Right cardiac atrium (tissue), 5 donors: ENCODE measurements at regions not wholly inside any gene's neighbourhood (a gene's known extent, or its start where the extent isn't known, plus 50 kb on each side); places are given as distances from the start of the nearest gene placed in this dataset.
"Not testable (repeated sequence)": the region's sequence is repeated elsewhere in the genome, so short reads cannot be mapped to it uniquely, and the experiment has no call there.

Experiments used
- ATAC-seq, 2 donors: fragments of 200-7000 bp; cut with Tn5 transposase; one replicate each; pipeline versions ENCODE4 v1.8.0 to v1.9.1; 2020; ENCODE audit warnings: moderate library complexity in 2 of 2, mild to moderate bottlenecking in 1 of 2
- DNase-seq, 3 donors: peaks; one replicate each; pipeline ENCODE4 v3.0.0-alpha.2; 2020
- H3K27ac ChIP-seq: one replicate; pipeline ENCODE4 v1.5.1; 2013; ENCODE audit warnings: mild to moderate bottlenecking, low read length, control low read depth, moderate library complexity
- H3K27me3 ChIP-seq: one replicate; pipeline ENCODE4 v1.6.1; 2013; ENCODE audit not compliant: control insufficient read depth, insufficient read depth
- H3K4me1 ChIP-seq: one replicate; pipeline ENCODE4 v1.6.1; 2013; ENCODE audit warnings: low read length; ENCODE audit not compliant: control insufficient read depth, insufficient read depth
- H3K4me3 ChIP-seq: one replicate; pipeline ENCODE4 v1.5.1; 2013; ENCODE audit warnings: low read length, control low read depth
- H3K9me3 ChIP-seq: one replicate; pipeline ENCODE4 v1.6.1; 2013; ENCODE audit warnings: low read length; ENCODE audit not compliant: control insufficient read depth
- WGBS: extraction: QIAGEN DNeasy Blood & Tissue Kit; methylation state at CpG from one replicate; pipeline ENCODE4 v1.1.7; 2013; 5-methylcytosine and 5-hydroxymethylcytosine counted together
- intact Hi-C, 4 donors: fragments of 100-400 bp; cut with DNase I; formaldehyde crosslinking; loops; one replicate each; pipeline versions ENCODE4 v1.11.0 to v1.14.0; 2022 to 2023
- donor health status: healthy with polysubstance abuse.
- donor health status: DM: no; HTN: yes; CAD: no.
- donor health status: DM: no; HTN: no; CAD: no.
- donor health status: DM: no; HTN: yes; CAD: no; lungs with severe emphysema.
- donor health status: DM: yes; HTN: yes; CAD: no.

DNA sequence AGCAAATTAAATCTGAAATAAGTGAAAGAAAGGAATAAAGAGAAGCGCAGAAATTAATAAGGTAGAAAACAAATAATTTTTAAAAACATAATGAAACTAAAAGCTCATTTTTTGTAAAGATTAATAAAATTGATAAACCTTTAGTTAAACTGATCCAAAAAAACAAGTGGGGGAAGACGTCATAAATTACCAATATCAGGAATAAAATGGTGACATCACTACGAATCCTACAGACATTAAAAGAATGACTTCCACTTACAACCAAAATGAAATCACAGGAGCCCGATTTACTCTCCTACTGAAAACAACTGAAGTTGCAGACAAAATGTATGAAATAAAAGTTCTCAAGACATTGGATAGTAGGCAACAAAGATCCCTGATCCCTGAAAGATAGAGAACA, 68.1 kb upstream of the IFFO2 start:
- WGBS: 91% methylated on average over 4 of the region's 4 CpGs
- H3K4me1 ChIP-seq: no peaks in the 10 kb centered on the region
- no peak overlapping the region for H3K4me3 ChIP-seq
- no peaks in the 10 kb centered on the region for H3K9me3 ChIP-seq
- intact Hi-C loops: no loop called here
- no peaks in the 10 kb centered on the region for H3K27me3 ChIP-seq
- no peak overlapping the region for H3K27ac ChIP-seq
- DNase-seq (no peak), ATAC-seq (no peak)

DNA sequence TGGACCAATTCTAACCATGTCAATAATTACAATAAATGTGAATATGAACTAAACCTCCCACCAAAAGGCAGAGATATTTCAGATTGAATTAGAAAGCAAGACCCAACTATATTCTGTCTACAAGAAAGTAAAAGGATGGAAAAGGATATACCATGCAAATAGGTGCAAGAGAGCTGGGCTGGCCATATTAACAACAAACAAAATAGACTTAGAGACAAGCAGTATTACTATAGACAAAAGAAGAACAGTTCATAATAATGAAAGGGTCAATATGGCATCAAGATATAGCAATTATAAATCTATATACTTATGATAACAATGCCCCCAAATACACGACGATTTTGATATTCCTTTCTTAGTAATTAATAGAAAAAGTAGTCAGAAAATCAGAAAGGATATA, 67.3 kb upstream of the IFFO2 start:
- Histone ChIP-seq H3K4me1 (no peaks in the 10 kb centered on the region), H3K27me3 (no peaks in the 10 kb centered on the region), H3K4me3 (no peak overlapping the region), H3K9me3 (no peaks in the 10 kb centered on the region), H3K27ac (no peak overlapping the region)
- DNase-seq (no peak), ATAC-seq (no peak)
- WGBS: 71% methylated on average over 2 of the region's 2 CpGs
- intact Hi-C loops: no loop called here

DNA sequence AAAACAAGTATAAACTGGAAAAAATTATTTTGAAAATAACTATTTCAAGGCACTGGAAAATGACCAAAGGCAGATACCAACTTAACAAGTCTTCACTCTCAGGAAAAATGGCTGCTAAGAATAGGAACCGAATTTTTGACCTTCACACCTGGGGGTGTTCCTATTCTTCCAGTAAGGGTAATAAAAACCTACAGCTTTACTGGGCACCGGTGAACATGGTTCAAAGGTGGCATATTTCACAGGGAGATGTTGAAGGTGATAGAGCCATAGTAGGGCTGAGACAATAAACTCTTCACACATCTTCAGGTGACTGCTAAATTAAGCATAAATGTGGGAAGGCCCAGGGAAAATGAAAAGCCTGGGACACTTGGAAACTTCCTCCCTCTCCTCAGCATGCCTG, 65.4 kb upstream of the IFFO2 start:
- no peaks in the 10 kb centered on the region for H3K9me3 ChIP-seq
- H3K27ac ChIP-seq: no peak overlapping the region
- H3K4me3 ChIP-seq: no peak overlapping the region
- WGBS: 65% methylated on average over 2 of the region's 2 CpGs
- H3K27me3 ChIP-seq: no peaks in the 10 kb centered on the region
- DNase-seq (no peak), ATAC-seq (no peak)
- H3K4me1 ChIP-seq: no peaks in the 10 kb centered on the region
- intact Hi-C loops: no loop called here

DNA sequence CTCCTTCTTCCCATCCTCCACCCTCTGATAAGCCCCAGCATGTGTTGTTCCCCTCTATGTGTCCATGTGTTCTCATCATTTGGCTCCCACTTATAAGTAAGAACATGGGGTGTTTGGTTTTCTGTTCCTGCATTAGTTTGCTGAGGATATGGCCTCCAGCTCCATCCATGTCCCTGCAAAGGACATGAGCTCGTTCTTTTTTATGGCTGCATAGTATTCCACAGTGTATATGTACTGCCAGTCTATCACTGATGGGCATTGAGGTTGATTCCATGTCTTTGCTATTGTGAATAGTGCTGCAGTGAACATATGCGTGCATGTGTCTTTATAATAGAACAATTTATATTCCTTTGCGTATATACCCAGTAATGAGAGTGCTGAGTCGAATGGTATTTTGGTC, 62.8 kb upstream of the IFFO2 start:
- DNase-seq, H3K27me3 ChIP-seq, ATAC-seq, H3K27ac ChIP-seq, H3K9me3 ChIP-seq, intact Hi-C loops, H3K4me1 ChIP-seq, H3K4me3 ChIP-seq: not testable (repeated sequence)
- 97% methylated on average over 4 of the region's 4 CpGs for WGBS

DNA sequence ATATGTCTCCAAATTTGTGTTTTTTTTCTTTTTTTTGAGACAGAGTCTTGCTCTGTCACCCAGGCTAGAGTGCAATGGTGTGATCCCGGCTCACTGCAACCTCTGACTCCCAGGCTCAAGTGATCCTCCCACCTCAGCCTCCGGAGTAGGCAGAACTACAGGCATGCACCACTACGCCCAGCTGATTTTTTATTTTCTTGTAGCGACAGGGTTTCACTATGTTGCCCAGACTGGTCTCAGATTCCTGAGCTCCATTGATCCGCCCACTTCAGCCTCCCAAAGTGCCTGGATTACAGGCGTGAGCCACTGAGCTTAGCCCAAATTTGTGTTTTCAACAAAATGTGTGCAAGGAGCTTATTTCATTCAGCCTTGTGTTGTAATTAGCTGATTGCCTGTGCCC, 59.0 kb upstream of the IFFO2 start:
- H3K9me3 ChIP-seq: no peaks in the 10 kb centered on the region
- intact Hi-C loops: no loop called here
- H3K27me3 ChIP-seq: no peaks in the 10 kb centered on the region
- ATAC-seq (no peak), DNase-seq (no peak)
- peaks cover 2% of the 10 kb centered on the region for H3K4me1 ChIP-seq
- 94% methylated on average over 6 of the region's 6 CpGs for WGBS
- H3K4me3 ChIP-seq: no peak overlapping the region
- H3K27ac ChIP-seq: no peak overlapping the region

DNA sequence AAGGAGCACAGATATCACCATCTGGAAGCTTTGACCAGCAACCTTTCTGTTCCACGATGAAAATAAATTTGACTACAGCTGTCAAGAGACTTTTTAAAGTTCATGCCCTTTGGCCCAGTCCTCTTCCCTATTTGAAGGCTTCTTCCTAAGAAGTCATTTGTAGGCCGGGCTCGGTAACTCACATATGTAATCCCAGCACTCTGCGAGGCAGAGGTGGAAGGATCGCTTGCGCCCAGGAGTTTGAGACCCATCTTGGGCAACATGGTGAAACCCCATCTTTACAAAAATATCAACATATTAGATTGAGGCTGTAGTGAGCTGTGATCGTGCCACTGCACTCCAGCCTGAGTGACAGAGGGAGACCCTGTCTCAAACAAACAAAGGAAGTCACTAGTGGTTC, 58.3 kb upstream of the IFFO2 start:
- ATAC-seq (no peak), DNase-seq (no peak)
- Histone ChIP-seq H3K4me1 (peaks cover 2% of the 10 kb centered on the region), H3K27me3 (no peaks in the 10 kb centered on the region), H3K27ac (no peak overlapping the region), H3K9me3 (no peaks in the 10 kb centered on the region), H3K4me3 (no peak overlapping the region)
- intact Hi-C loops: no loop called here
- 74% methylated on average over 7 of the region's 7 CpGs for WGBS

GRCh38 chr1:19013826-19014548, 57.5 kb upstream of the IFFO2 start:
- peaks cover 2% of the 10 kb centered on the region for H3K4me1 ChIP-seq
- intact Hi-C loops: no loop called here
- H3K27ac ChIP-seq: no peak overlapping the region
- WGBS: 90% methylated on average over 16 of the region's 16 CpGs
- H3K27me3 ChIP-seq: no peaks in the 10 kb centered on the region
- DNase-seq: no peak
- no peak for ATAC-seq
- H3K4me3 ChIP-seq: no peak overlapping the region
- no peaks in the 10 kb centered on the region for H3K9me3 ChIP-seq

DNA sequence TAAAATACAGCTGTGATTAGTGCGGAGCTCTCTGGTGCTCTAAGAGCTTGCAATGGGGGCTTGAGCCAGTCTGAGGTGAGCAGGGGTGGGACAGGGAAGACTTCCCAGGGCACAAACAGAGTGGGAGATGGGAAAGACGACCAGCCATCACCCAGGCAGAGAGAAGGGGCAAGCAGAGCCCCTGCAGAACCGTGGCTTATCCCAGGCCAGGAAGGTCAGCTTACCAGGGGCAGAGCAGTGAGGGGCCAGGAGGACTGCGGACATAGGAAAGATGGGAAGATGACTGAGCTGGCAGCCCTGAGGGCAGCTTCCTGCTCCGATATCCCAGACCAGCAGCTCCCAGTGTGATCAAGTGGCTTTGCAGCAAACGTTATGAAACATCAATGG, 55.4 kb upstream of the IFFO2 start:
- Histone ChIP-seq H3K4me3 (no peak overlapping the region), H3K27ac (no peak overlapping the region), H3K4me1 (peaks cover 2% of the 10 kb centered on the region), H3K9me3 (no peaks in the 10 kb centered on the region), H3K27me3 (no peaks in the 10 kb centered on the region)
- DNase-seq (no peak), ATAC-seq (no peak)
- WGBS: 63% methylated on average over 6 of the region's 6 CpGs
- intact Hi-C loops: no loop called here

DNA sequence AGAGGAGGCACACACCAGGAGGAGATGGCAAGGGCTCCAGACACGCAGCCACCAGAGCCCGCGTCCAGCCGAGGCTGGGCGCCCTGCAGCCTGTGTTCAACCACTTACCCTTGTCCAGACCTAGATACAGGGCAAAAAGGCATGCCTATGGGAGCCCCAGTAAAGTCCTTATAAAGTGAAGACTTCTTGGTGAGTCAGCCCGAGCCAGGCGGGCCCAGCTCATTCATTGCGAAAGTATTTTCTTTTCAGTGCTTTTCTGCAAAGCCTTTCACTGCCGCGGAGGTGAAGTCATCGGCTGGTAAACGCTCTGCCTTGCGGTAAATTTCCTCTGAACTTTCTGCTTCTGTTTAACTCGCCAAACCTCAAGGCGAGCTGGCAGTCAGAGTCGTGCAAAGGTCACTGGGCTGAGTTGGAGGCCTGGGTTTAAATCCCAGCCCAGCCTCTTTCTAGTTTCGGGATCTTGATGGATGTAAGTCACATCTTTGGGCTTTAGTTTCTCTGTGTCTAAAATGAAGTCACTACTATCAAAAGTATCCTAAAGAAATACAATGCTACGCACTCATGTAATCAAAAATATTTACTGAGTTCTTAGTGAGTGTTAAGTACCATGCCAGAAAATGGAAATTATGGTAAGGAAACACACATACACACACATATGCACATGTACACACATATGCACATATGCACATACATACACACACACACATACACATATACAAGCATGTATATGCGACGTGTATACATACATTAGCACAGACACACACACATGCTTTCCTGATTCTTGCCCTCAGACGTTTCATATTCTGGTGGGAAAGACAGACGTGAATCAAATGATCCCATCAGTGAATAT, 54.7 kb upstream of the IFFO2 start:
- H3K27ac ChIP-seq: peak overlapping the region; percentile 22
- intact Hi-C loops: no loop called here
- DNase-seq: peak; percentile 73 to 86 (median 82)

GRCh38 chr1:19010503-19010902, 54.0 kb upstream of the IFFO2 start:
- H3K4me1 ChIP-seq: peaks cover 2% of the 10 kb centered on the region
- WGBS: 90% methylated on average over 4 of the region's 4 CpGs
- no peaks in the 10 kb centered on the region for H3K27me3 ChIP-seq
- no peaks in the 10 kb centered on the region for H3K9me3 ChIP-seq
- ATAC-seq: no peak
- DNase-seq: no peak
- no peak overlapping the region for H3K27ac ChIP-seq
- no peak overlapping the region for H3K4me3 ChIP-seq
- intact Hi-C loops: no loop called here

More for the DNA sequence above, 54.7 kb upstream of the IFFO2 start:
- no peak overlapping the region for H3K4me3 ChIP-seq
- H3K4me1 ChIP-seq: peaks cover 2% of the 10 kb centered on the region
- H3K27me3 ChIP-seq: no peaks in the 10 kb centered on the region
- peak; percentile 77 to 87 for ATAC-seq
- WGBS: 57% methylated on average over 22 of the region's 22 CpGs
- H3K9me3 ChIP-seq: no peaks in the 10 kb centered on the region

- Histone ChIP-seq H3K4me3 (no peak overlapping the region), H3K27ac (no peak overlapping the region), H3K4me1 (peaks cover 2% of the 10 kb centered on the region), H3K27me3 (no peaks in the 10 kb centered on the region), H3K9me3 (no peaks in the 10 kb centered on the region)
- DNase-seq (no peak), ATAC-seq (no peak)
- intact Hi-C loops: no loop called here
- 73% methylated on average over 8 of the region's 8 CpGs for WGBS
Observed at GRCh38 chr1:19009882-19010321, 53.4 kb upstream of the IFFO2 start.
